Endodermal cell (in vitro differentiated cells): ENCODE measurements at regions not wholly inside any gene's neighbourhood (a gene's known extent, or its start where the extent isn't known, plus 50 kb on each side); places are given as distances from the start of the nearest gene placed in this dataset.

Experiments
- DNase-seq: peaks from one replicate; pipeline ENCODE4 v3.0.0-alpha.2; 2017
- H3K27ac ChIP-seq: 2 replicates; pipeline ENCODE4 v1.5.1; 2013; ENCODE audit warnings: mild to moderate bottlenecking, low read depth, low read length, moderate library complexity
- H3K27me3 ChIP-seq: 2 replicates; pipeline ENCODE4 v1.6.1; 2013; ENCODE audit warnings: mild to moderate bottlenecking, low read length, moderate library complexity; ENCODE audit not compliant: insufficient read depth, control insufficient read depth, poor library complexity, severe bottlenecking
- H3K36me3 ChIP-seq: 2 replicates; pipeline ENCODE4 v1.7.0; 2013; ENCODE audit warnings: mild to moderate bottlenecking, low read length, moderate library complexity; ENCODE audit not compliant: control insufficient read depth, insufficient read depth
- H3K4me1 ChIP-seq: one replicate; pipeline ENCODE4 v1.7.0; 2013; ENCODE audit warnings: low read length; ENCODE audit not compliant: control insufficient read depth, insufficient read depth
- H3K4me3 ChIP-seq: 2 replicates; pipeline ENCODE4 v1.5.1; 2013; ENCODE audit warnings: mild to moderate bottlenecking, low read length, moderate library complexity
- H3K9ac ChIP-seq: 2 replicates; pipeline ENCODE4 v1.6.1; 2013; ENCODE audit warnings: mild to moderate bottlenecking, low read length, moderate library complexity; ENCODE audit not compliant: poor library complexity, severe bottlenecking; ENCODE audit errors: extremely low read depth
- H3K9me3 ChIP-seq: 2 replicates; pipeline ENCODE4 v1.6.1; 2013; ENCODE audit warnings: mild to moderate bottlenecking, low read length, moderate library complexity; ENCODE audit not compliant: control insufficient read depth
- H3K27ac Mint-ChIP-seq: 2 replicates; pipeline ENCODE4 v1.8.0; 2020; ENCODE audit warnings: mixed read lengths
- H3K27me3 Mint-ChIP-seq: 2 replicates; pipeline ENCODE4 v1.8.0; 2021; ENCODE audit warnings: mild to moderate bottlenecking, mixed read lengths; ENCODE audit not compliant: insufficient read depth
- H3K36me3 Mint-ChIP-seq: 2 replicates; pipeline ENCODE4 v1.8.0; 2020; ENCODE audit warnings: low read depth, mixed read lengths
- H3K4me1 Mint-ChIP-seq: 2 replicates; pipeline ENCODE4 v1.8.0; 2020; ENCODE audit warnings: mixed read lengths
- H3K4me3 Mint-ChIP-seq: 2 replicates; pipeline ENCODE4 v1.8.0; 2020; ENCODE audit warnings: mild to moderate bottlenecking, moderate library complexity, mixed read lengths
- H3K9me3 Mint-ChIP-seq: 2 replicates; pipeline ENCODE4 v1.8.0; 2020; ENCODE audit warnings: mild to moderate bottlenecking, mixed read lengths
- CTCF ChIP-seq: fragments of 200-600 bp; sonication (generic); conservative IDR thresholded peaks from 2 replicates; pipeline ENCODE4 v1.5.0; 2021; ENCODE audit warnings: antibody characterized with exemption, mild to moderate bottlenecking
- WGBS, 2 experiments: methylation state at CpG; one replicate each; pipeline versions ENCODE4 v1.1.5 to v1.1.7; 2013; ENCODE audit warnings: missing lambda C conversion rate in 2 of 2, mixed read lengths in 1 of 2; ENCODE audit not compliant: insufficient coverage in 1 of 2, insufficient read length in 1 of 2; 5-methylcytosine and 5-hydroxymethylcytosine counted together

- no peaks in the 10 kb centered on the region for H3K27me3 ChIP-seq
- H3K4me1 Mint-ChIP-seq = no peaks in the 10 kb centered on the region
- no peaks in the 10 kb centered on the region for H3K4me1 ChIP-seq
- WGBS, 2 experiments = 95% methylated on average over 4 of the region's 4 CpGs
- no peak overlapping the region for H3K4me3 ChIP-seq
- TF ChIP-seq CTCF = no peak
- DNase-seq = no peak
- no peaks in the 10 kb centered on the region for H3K36me3 Mint-ChIP-seq
- H3K27ac Mint-ChIP-seq = no peak overlapping the region
- H3K27me3 Mint-ChIP-seq = no peaks in the 10 kb centered on the region
- H3K9ac ChIP-seq = no peak overlapping the region
- no peak overlapping the region for H3K27ac ChIP-seq
- no peaks in the 10 kb centered on the region for H3K36me3 ChIP-seq
- H3K9me3 ChIP-seq = peaks cover 14% of the 10 kb centered on the region
- H3K4me3 Mint-ChIP-seq = no peak overlapping the region
- peaks cover 7% of the 10 kb centered on the region for H3K9me3 Mint-ChIP-seq
Observed at GRCh38 chr18:60267391-60268058, 105.0 kb downstream of the MC4R start.

- Histone ChIP-seq H3K27me3 (no peaks in the 10 kb centered on the region), H3K4me3 (no peak overlapping the region), H3K4me1 (no peaks in the 10 kb centered on the region), H3K9ac (no peak overlapping the region), H3K27ac (no peak overlapping the region), H3K9me3 (peaks cover 14% of the 10 kb centered on the region), H3K36me3 (no peaks in the 10 kb centered on the region)
- Mint-ChIP-seq H3K27ac (no peak overlapping the region), H3K9me3 (peaks cover 5% of the 10 kb centered on the region), H3K4me3 (no peak overlapping the region), H3K36me3 (no peaks in the 10 kb centered on the region), H3K4me1 (no peaks in the 10 kb centered on the region), H3K27me3 (no peaks in the 10 kb centered on the region)
- WGBS, 2 experiments = 66 to 68% methylated on average over 5 of the region's 5 CpGs
- DNase-seq = no peak
- no peak for TF ChIP-seq CTCF
Observed at GRCh38 chr18:60266558-60266957, 106.0 kb downstream of the MC4R start.

GRCh38 chr18:60259052-60259681 is 113.4 kb downstream of the MC4R start:
- DNase-seq = no peak
- Histone ChIP-seq H3K4me1 (no peaks in the 10 kb centered on the region), H3K4me3 (no peak overlapping the region), H3K27ac (no peak overlapping the region), H3K9ac (no peak overlapping the region), H3K36me3 (no peaks in the 10 kb centered on the region), H3K27me3 (no peaks in the 10 kb centered on the region), H3K9me3 (no peaks in the 10 kb centered on the region)
- Mint-ChIP-seq H3K4me3 (no peak overlapping the region), H3K9me3 (no peaks in the 10 kb centered on the region), H3K36me3 (no peaks in the 10 kb centered on the region), H3K27me3 (no peaks in the 10 kb centered on the region), H3K4me1 (no peaks in the 10 kb centered on the region), H3K27ac (no peak overlapping the region)
- 89 to 98% methylated on average over 5 to 6 of the region's 6 CpGs for WGBS, 2 experiments
- no peak for TF ChIP-seq CTCF
